T-helper 1 cell treated with Interleukin-12 subunit alpha and Interleukin-12 subunit beta and Interleukin-4 antibody, amounts not matched to agents 30 ng/mL and 1 ng/mL, for 36 hours (primary cell): ENCODE measurements at regions not wholly inside any gene's neighbourhood (a gene's known extent, or its start where the extent isn't known, plus 50 kb on each side); places are given as distances from the start of the nearest gene placed in this dataset.

Source experiments
- intact Hi-C: fragments of 100-400 bp; cut with micrococcal nuclease; formaldehyde crosslinking; loops from one replicate; pipeline ENCODE4 v1.15.1; 2024

DNA sequence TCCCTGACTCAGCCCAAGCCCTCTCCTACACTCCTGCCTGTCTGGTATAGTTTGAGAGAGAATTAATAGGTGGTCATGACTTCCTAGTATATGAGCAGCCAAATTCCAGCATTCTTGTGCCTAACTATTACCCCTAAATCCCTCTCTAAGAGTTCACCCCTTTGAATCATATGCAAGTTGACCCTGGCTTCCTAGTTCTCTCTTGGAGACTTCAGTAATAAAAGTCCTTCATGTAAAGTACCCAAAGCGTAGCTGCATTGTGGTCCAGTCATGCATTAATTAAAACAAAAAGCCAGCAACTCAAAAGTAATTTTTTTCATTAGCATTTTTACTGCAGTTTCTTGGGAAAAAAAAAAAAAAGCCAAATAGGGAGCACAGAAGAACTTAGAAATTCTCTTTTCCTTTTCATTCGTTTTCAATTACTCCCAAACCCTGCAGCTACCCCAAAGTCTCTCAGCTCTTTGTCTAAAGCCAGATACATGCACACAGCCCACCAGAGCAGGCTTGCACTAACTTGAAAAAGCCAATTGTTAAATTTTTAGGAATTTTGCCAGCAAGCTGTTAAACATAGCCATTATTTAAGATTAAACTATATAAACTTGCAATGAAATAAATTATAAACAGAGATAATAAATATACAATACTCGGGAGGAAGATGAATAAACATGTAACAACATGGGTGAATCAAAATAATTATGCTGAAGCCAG, 50.1 kb upstream of the STT3B start:
- intact Hi-C loops: no loop called here
